Transverse colon (tissue), 4 donors: ENCODE measurements at regions not wholly inside any gene's neighbourhood (a gene's known extent, or its start where the extent isn't known, plus 50 kb on each side); places are given as distances from the start of the nearest gene placed in this dataset.

Experiments used
- DNase-seq: peaks from one replicate; pipeline ENCODE4 v3.0.0-alpha.2; 2019
- H3K27ac ChIP-seq, 4 donors: fragments of 200-600 bp; sonication (generic); 2 replicates each; pipeline ENCODE4 v1.5.1; 2016 to 2018; ENCODE audit warnings: inconsistent platforms in 4 of 4
- H3K27me3 ChIP-seq: fragments of 200-600 bp; sonication (generic); 2 replicates; pipeline ENCODE4 v1.5.1; 2017; ENCODE audit warnings: inconsistent platforms
- H3K36me3 ChIP-seq, 4 donors: fragments of 200-600 bp; sonication (generic); 2 replicates each; pipeline ENCODE4 v1.5.1; 2017 to 2019; ENCODE audit warnings: inconsistent platforms in 4 of 4
- H3K4me1 ChIP-seq, 4 donors: fragments of 200-600 bp; sonication (generic); 2 replicates each; pipeline ENCODE4 v1.5.1; 2017 to 2020; ENCODE audit warnings: inconsistent platforms in 4 of 4
- H3K4me3 ChIP-seq, 4 donors: fragments of 200-600 bp; sonication (generic); 1 replicate in 1 of 4; 2 replicates in 3 of 4; pipeline versions ENCODE4 v1.5.1 to v1.6.1; 2017 to 2019; ENCODE audit warnings: inconsistent platforms in 4 of 4
- H3K9me3 ChIP-seq, 2 donors: fragments of 200-600 bp; sonication (generic); 2 replicates each; pipeline ENCODE4 v1.5.1; 2017 to 2019; ENCODE audit warnings: inconsistent platforms in 2 of 2
- CTCF ChIP-seq, 5 experiments: fragments of 200-600 bp in 3 of 5; fragments of 450-650 bp in 2 of 5; sonication (generic) in 3 of 5; IDR thresholded peaks; 1 replicate in 2 of 5; 2 replicates in 3 of 5; pipeline ENCODE4 v1.5.1; 2016 to 2017; ENCODE audit warnings: antibody characterized with exemption in 5 of 5, inconsistent platforms in 3 of 5, mild to moderate bottlenecking in 2 of 5, moderate library complexity in 1 of 5
- EP300 ChIP-seq: sonication (generic); formaldehyde crosslinking; IDR thresholded peaks from one replicate; pipeline ENCODE4 v1.6.1; 2017; ENCODE audit warnings: antibody characterized with exemption, low read depth
- POLR2A ChIP-seq: fragments of 450-650 bp; IDR thresholded peaks from one replicate; pipeline ENCODE4 v1.6.1; 2016; ENCODE audit warnings: antibody characterized with exemption, mild to moderate bottlenecking, moderate library complexity
- POLR2AphosphoS5 ChIP-seq, 3 donors: sonication (generic); formaldehyde crosslinking; IDR thresholded peaks; one replicate each; pipeline ENCODE4 v1.6.1; 2016; ENCODE audit warnings: antibody characterized with exemption in 3 of 3
- WGBS, 2 donors: methylation state at CpG; one replicate each; pipeline ENCODE4 v1.1.5; 2018; ENCODE audit warnings: low coverage in 1 of 2; 5-methylcytosine and 5-hydroxymethylcytosine counted together
- in situ Hi-C, 4 donors: fragments of 200-750 bp; cut with MboI; loops; one replicate each; pipeline versions ENCODE4 v1.15.0 to v1.15.1; 2017; ENCODE audit warnings: low sequenced_read_pairs in 3 of 4, low pct_ligation_motif_present in 1 of 4, low pct_unique_long_range_greater_than_20kb in 1 of 4
- intact Hi-C: fragments of 100-400 bp; cut with DNase I; formaldehyde crosslinking; loops from one replicate; pipeline ENCODE4 v1.15.1; 2023; ENCODE audit warnings: low total_unique reads

- H3K27me3 ChIP-seq: no peaks in the 10 kb centered on the region
- DNase-seq: no peak
- TF ChIP-seq POLR2A (no peak), EP300 (no peak), CTCF (IDR thresholded peaks at IDR 0.05) (no peak), POLR2AphosphoS5 (IDR thresholded peaks at IDR 0.05) (no peak)
- no peak overlapping the region for H3K27ac ChIP-seq
- in situ Hi-C loops: no loop called here
- 68 to 72% methylated on average over 1 of the region's 1 CpG for WGBS, 2 donors
- no peaks in the 10 kb centered on the region for H3K4me1 ChIP-seq
- intact Hi-C loops: no loop called here
- H3K4me3 ChIP-seq: no peak overlapping the region
- H3K9me3 ChIP-seq: no peaks in the 10 kb centered on the region
- no peaks in the 10 kb centered on the region for H3K36me3 ChIP-seq
Measured at GRCh38 chr4:83810428-83810827, 274.5 kb downstream of the GPAT3 start.

GRCh38 chr4:83809581-83809980 is 273.7 kb downstream of the GPAT3 start:
- H3K4me1 ChIP-seq: no peaks in the 10 kb centered on the region
- TF ChIP-seq CTCF (IDR thresholded peaks at IDR 0.05): no peak
- no peak for TF ChIP-seq POLR2A
- no peak for TF ChIP-seq POLR2AphosphoS5 (IDR thresholded peaks at IDR 0.05)
- TF ChIP-seq EP300: no peak
- H3K27me3 ChIP-seq: no peaks in the 10 kb centered on the region
- intact Hi-C loops (no loop called here), in situ Hi-C loops (no loop called here)
- WGBS, 2 donors: 31 to 56% methylated on average over 2 of the region's 2 CpGs
- H3K9me3 ChIP-seq: no peaks in the 10 kb centered on the region
- no peak for DNase-seq
- H3K4me3 ChIP-seq: no peak overlapping the region
- no peaks in the 10 kb centered on the region for H3K36me3 ChIP-seq
- H3K27ac ChIP-seq: no peak overlapping the region

- Histone ChIP-seq H3K4me3 (no peak overlapping the region), H3K27ac (no peak overlapping the region), H3K36me3 (no peaks in the 10 kb centered on the region), H3K9me3 (no peaks in the 10 kb centered on the region), H3K27me3 (no peaks in the 10 kb centered on the region), H3K4me1 (no peaks in the 10 kb centered on the region)
- in situ Hi-C loops (no loop called here), intact Hi-C loops (no loop called here)
- no peak for DNase-seq
- WGBS, 2 donors: 45 to 73% methylated on average over 2 of the region's 2 CpGs
- no peak for TF ChIP-seq CTCF (IDR thresholded peaks at IDR 0.05)
- no peak for TF ChIP-seq EP300
Measured at GRCh38 chr4:83793481-83793880, 257.6 kb downstream of the GPAT3 start.

- no peaks in the 10 kb centered on the region for H3K4me1 ChIP-seq
- TF ChIP-seq POLR2AphosphoS5 (IDR thresholded peaks at IDR 0.05) (no peak), EP300 (no peak), CTCF (IDR thresholded peaks at IDR 0.05) (no peak), POLR2A (no peak)
- in situ Hi-C loops: no loop called here
Measured at GRCh38 chr4:83785891-83786290, 250.0 kb downstream of the GPAT3 start.

More at GRCh38 chr4:83785891-83786290, 250.0 kb downstream of the GPAT3 start:
- Histone ChIP-seq H3K4me3 (no peak overlapping the region), H3K9me3 (no peaks in the 10 kb centered on the region), H3K27me3 (no peaks in the 10 kb centered on the region), H3K36me3 (no peaks in the 10 kb centered on the region), H3K27ac (no peak overlapping the region)
- intact Hi-C loops: no loop called here
- DNase-seq: no peak
- 56 to 79% methylated on average over 1 of the region's 1 CpG for WGBS, 2 donors
